GM18861 (cell line): ENCODE measurements at regions not wholly inside any gene's neighbourhood (a gene's known extent, or its start where the extent isn't known, plus 50 kb on each side); places are given as distances from the start of the nearest gene placed in this dataset.
"Not testable (repeated sequence)": the region's sequence is repeated elsewhere in the genome, so short reads cannot be mapped to it uniquely, and the experiment has no call there.

Experiments
- ATAC-seq: cut with Tn5 transposase; IDR thresholded peaks from one replicate; pipeline ENCODE4 v1.9.1; 2021; ENCODE audit not compliant: unreplicated experiment

GRCh38 chr11:81332276-81332675, 1401.4 kb downstream of the FAM181B start:
- no peak for ATAC-seq

GRCh38 chr11:81331611-81332235, 1401.9 kb downstream of the FAM181B start:
- ATAC-seq = no peak

- no peak for ATAC-seq
Measured at GRCh38 chr11:81331088-81331487, 1402.6 kb downstream of the FAM181B start.

- no peak for ATAC-seq
Measured at GRCh38 chr11:81303038-81303664, 1430.5 kb downstream of the FAM181B start.

GRCh38 chr11:81301166-81301830, 1432.4 kb downstream of the FAM181B start:
- no peak for ATAC-seq

- no peak for ATAC-seq
Measured at GRCh38 chr11:81286959-81287358, 1446.7 kb downstream of the FAM181B start.

- ATAC-seq = no peak
Measured at GRCh38 chr11:81286550-81286949, 1447.1 kb downstream of the FAM181B start.

- ATAC-seq = not testable (repeated sequence)
Measured at GRCh38 chr11:81280228-81280627, 1453.4 kb downstream of the FAM181B start.

- ATAC-seq = no peak
Measured at GRCh38 chr11:81278991-81279390, 1454.7 kb downstream of the FAM181B start.

- no peak for ATAC-seq
Measured at GRCh38 chr11:81270686-81271085, 1463.0 kb downstream of the FAM181B start.

- no peak for ATAC-seq
Measured at GRCh38 chr11:81267246-81267645, 1466.4 kb downstream of the FAM181B start.

- no peak for ATAC-seq
Measured at GRCh38 chr11:81259471-81259870, 1474.2 kb downstream of the FAM181B start.

- no peak for ATAC-seq
Measured at GRCh38 chr11:81255895-81256294, 1477.8 kb downstream of the FAM181B start.

GRCh38 chr11:81253244-81253643, 1480.4 kb downstream of the FAM181B start:
- ATAC-seq = no peak

- ATAC-seq = no peak
Measured at GRCh38 chr11:81246941-81247340, 1486.7 kb downstream of the FAM181B start.

GRCh38 chr11:81245791-81246190, 1487.9 kb downstream of the FAM181B start:
- no peak for ATAC-seq

GRCh38 chr11:81241672-81242275, 1491.9 kb downstream of the FAM181B start:
- ATAC-seq = no peak

- ATAC-seq = peak; percentile 70
Measured at GRCh38 chr11:81237139-81237538, 1496.5 kb downstream of the FAM181B start.

- ATAC-seq = not testable (repeated sequence)
Measured at GRCh38 chr11:81227409-81227808, 1506.3 kb downstream of the FAM181B start.

- ATAC-seq = no peak
Measured at GRCh38 chr11:81224396-81224795, 1509.3 kb downstream of the FAM181B start.

- ATAC-seq = no peak
Measured at GRCh38 chr11:81222491-81222890, 1511.2 kb downstream of the FAM181B start.
